Type B pancreatic cell (in vitro differentiated cells): ENCODE measurements at regions not wholly inside any gene's neighbourhood (a gene's known extent, or its start where the extent isn't known, plus 50 kb on each side); places are given as distances from the start of the nearest gene placed in this dataset.
A peak's percentile ranks its signal among the peaks of the same experiment; 100 is the strongest.

Experiments used
- DNase-seq: peaks from one replicate; pipeline ENCODE4 v3.0.0; 2021; ENCODE audit warnings: mixed read lengths; ENCODE audit not compliant: unreplicated experiment; ENCODE audit errors: extremely low spot score
- H3K27ac Mint-ChIP-seq: 2 replicates; pipeline ENCODE4 v1.8.0; 2021; ENCODE audit warnings: mild to moderate bottlenecking, mixed read lengths
- H3K27me3 Mint-ChIP-seq: 2 replicates; pipeline ENCODE4 v1.8.0; 2021; ENCODE audit warnings: mixed read lengths
- H3K36me3 Mint-ChIP-seq: 2 replicates; pipeline ENCODE4 v1.8.0; 2021; ENCODE audit warnings: mixed read lengths
- H3K4me1 Mint-ChIP-seq: one replicate; pipeline ENCODE4 v1.8.0; 2021; ENCODE audit warnings: mixed read lengths; ENCODE audit not compliant: unreplicated experiment
- H3K4me3 Mint-ChIP-seq: 2 replicates; pipeline ENCODE4 v1.8.0; 2021; ENCODE audit warnings: mild to moderate bottlenecking, mixed read lengths
- H3K9me3 Mint-ChIP-seq: 2 replicates; pipeline ENCODE4 v1.8.0; 2021; ENCODE audit warnings: mixed read lengths
- TF ChIP-seq, protein P1 (sequence below): fragments of 200-600 bp; sonication (generic); conservative IDR thresholded peaks from 2 replicates; pipeline ENCODE4 v1.5.0; 2021; ENCODE audit warnings: antibody characterized with exemption, mild to moderate bottlenecking

DNA sequence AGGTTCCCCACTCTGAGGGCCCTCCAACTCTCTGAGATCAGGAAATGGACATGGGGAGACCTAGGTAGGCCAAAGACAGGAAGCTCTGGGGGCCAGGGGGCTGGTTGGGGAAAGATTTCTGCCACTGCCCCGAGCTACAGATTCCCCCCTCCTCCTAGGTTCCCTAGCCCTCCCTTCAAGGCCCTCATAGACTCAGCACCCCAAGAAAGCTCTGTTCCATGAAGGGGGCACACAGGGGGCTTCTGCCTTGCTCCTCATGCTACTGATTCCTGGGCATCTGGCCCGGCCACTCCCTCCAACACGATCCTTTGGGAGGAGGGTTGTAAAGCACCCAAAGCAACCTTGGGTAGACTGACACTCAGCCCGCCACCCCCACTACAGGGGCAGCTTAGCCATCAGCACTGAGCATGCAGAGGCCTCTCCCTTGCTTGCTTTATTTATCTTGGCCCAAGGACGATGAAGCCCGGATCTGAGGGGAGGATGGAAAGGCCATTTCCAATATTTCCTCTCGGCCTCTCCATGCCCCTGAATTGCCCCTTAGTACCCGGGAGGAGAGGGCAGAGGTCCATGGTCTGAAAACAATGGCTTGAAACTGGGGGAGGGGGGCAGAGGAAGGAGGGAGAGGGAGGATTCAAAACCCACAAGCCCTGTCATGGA lies 146.7 kb downstream of the PJA1 start:
- H3K27ac Mint-ChIP-seq = no peak overlapping the region
- DNase-seq = no peak
- no peak overlapping the region for H3K4me3 Mint-ChIP-seq
- peaks cover 11% of the 10 kb centered on the region for H3K4me1 Mint-ChIP-seq
- H3K36me3 Mint-ChIP-seq = no peaks in the 10 kb centered on the region
- H3K27me3 Mint-ChIP-seq = no peaks in the 10 kb centered on the region
- H3K9me3 Mint-ChIP-seq = no peaks in the 10 kb centered on the region
- TF ChIP-seq, protein P1, sequence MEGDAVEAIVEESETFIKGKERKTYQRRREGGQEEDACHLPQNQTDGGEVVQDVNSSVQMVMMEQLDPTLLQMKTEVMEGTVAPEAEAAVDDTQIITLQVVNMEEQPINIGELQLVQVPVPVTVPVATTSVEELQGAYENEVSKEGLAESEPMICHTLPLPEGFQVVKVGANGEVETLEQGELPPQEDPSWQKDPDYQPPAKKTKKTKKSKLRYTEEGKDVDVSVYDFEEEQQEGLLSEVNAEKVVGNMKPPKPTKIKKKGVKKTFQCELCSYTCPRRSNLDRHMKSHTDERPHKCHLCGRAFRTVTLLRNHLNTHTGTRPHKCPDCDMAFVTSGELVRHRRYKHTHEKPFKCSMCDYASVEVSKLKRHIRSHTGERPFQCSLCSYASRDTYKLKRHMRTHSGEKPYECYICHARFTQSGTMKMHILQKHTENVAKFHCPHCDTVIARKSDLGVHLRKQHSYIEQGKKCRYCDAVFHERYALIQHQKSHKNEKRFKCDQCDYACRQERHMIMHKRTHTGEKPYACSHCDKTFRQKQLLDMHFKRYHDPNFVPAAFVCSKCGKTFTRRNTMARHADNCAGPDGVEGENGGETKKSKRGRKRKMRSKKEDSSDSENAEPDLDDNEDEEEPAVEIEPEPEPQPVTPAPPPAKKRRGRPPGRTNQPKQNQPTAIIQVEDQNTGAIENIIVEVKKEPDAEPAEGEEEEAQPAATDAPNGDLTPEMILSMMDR = no peak

GRCh38 chrX:69016293-69016941 lies 148.8 kb downstream of the PJA1 start:
- Mint-ChIP-seq H3K27ac (no peak overlapping the region), H3K4me3 (no peak overlapping the region), H3K36me3 (no peaks in the 10 kb centered on the region), H3K4me1 (peaks cover 11% of the 10 kb centered on the region), H3K27me3 (no peaks in the 10 kb centered on the region), H3K9me3 (no peaks in the 10 kb centered on the region)
- TF ChIP-seq, protein P1 = no peak
- DNase-seq = peak; percentile 60

DNA sequence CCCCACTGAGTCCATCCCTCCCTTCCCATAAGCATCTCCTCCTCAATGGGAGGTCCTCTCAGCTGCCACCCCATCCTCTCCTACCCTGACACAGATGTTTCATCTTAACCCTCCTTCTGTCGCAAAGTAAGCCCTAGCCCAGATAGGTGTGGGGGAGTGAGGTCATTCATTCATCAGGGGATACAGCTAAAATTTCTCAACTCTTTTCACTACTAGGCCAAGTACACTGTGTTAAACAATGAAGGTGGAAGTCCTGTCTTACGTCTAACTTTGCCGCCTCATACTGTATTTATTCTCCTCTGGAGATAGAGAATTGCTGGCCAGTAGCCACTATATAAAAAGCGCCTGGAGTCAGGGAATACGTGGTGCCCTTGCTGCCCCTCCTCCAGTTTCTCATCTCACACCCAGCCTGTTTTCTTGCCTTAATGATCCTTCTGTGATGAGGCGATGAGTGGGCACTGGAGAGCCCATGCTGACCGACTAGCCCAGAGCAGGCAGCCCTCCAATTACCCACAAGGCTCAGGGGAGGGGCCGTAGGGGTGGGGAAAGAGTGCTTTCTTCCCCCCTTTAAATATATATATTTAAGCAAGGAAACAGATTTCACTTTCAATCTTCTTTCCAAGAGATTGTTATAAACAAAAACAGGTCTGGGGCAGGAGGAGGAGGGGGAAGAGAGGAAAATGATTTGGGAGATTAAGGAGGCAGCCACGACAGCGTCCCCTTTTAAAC lies 149.5 kb downstream of the PJA1 start:
- Mint-ChIP-seq H3K27me3 (no peaks in the 10 kb centered on the region), H3K4me3 (no peak overlapping the region), H3K4me1 (peaks cover 11% of the 10 kb centered on the region), H3K9me3 (no peaks in the 10 kb centered on the region), H3K36me3 (no peaks in the 10 kb centered on the region), H3K27ac (no peak overlapping the region)
- peak; percentile 31 for DNase-seq
- TF ChIP-seq, protein P1 = no peak

DNA sequence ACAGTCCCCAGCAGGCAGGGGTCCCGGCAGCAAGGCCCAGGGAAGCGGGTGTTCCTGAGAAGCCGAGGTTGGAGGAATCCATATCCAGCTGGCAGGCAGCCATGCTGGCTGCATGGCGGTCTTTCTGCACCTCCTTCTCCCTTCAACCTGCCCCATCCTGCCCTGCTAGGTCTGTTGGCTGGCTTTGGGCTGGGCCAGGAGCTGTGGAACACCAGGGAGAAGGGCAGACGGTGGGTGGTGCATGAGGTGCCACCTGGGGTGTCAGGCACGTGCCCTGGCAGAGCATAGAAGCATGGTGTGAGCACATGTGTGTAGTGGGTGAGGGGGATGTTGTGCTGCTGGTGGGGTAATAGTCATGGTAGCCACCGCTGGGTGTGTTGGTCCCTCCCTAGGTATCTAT lies 150.1 kb downstream of the PJA1 start:
- TF ChIP-seq, protein P1 = no peak
- H3K27ac Mint-ChIP-seq = no peak overlapping the region
- no peaks in the 10 kb centered on the region for H3K27me3 Mint-ChIP-seq
- H3K4me1 Mint-ChIP-seq = peaks cover 11% of the 10 kb centered on the region
- H3K9me3 Mint-ChIP-seq = no peaks in the 10 kb centered on the region
- peak; percentile 51 for DNase-seq
- H3K4me3 Mint-ChIP-seq = no peak overlapping the region
- no peaks in the 10 kb centered on the region for H3K36me3 Mint-ChIP-seq

DNA sequence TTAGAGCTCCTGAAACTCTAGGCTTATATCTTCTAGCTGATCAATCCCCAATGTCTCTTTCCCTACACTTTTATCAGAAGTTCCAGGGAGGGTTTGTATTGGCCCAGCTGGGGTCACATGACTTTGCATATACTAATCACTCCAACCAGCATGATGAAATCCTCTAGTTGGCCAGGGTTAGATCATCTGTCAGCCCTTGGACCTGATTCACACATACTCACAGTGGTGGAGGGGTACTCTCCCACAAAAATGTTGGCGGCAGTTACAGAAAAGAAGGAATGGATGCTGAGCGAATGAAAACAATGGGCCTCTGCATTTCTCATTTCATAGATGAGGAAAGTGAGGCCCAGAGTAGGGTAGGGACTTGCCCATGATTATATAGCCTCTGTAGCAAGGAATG lies 151.1 kb downstream of the PJA1 start:
- no peaks in the 10 kb centered on the region for H3K27me3 Mint-ChIP-seq

More for the DNA sequence above, 151.1 kb downstream of the PJA1 start:
- DNase-seq = peak; percentile 24
- Mint-ChIP-seq H3K9me3 (no peaks in the 10 kb centered on the region), H3K27ac (no peak overlapping the region), H3K36me3 (no peaks in the 10 kb centered on the region), H3K4me3 (no peak overlapping the region), H3K4me1 (peaks cover 11% of the 10 kb centered on the region)
- TF ChIP-seq, protein P1 = no peak
